Esophagus muscularis mucosa (tissue), 4 donors: ENCODE measurements at regions not wholly inside any gene's neighbourhood (a gene's known extent, or its start where the extent isn't known, plus 50 kb on each side); places are given as distances from the start of the nearest gene placed in this dataset.

ENCODE experiments used
- EP300 ChIP-seq: sonication (generic); formaldehyde crosslinking; IDR thresholded peaks from one replicate; pipeline ENCODE4 v1.6.1; 2017; ENCODE audit warnings: antibody characterized with exemption
- POLR2A ChIP-seq: fragments of 450-650 bp; IDR thresholded peaks from one replicate; pipeline ENCODE4 v1.6.1; 2017; ENCODE audit warnings: antibody characterized with exemption, moderate library complexity, mild to moderate bottlenecking, low read depth
- POLR2AphosphoS5 ChIP-seq, 2 donors: sonication (generic); formaldehyde crosslinking; IDR thresholded peaks; one replicate each; pipeline ENCODE4 v1.6.1; 2017; ENCODE audit warnings: antibody characterized with exemption in 2 of 2
- TF ChIP-seq, protein P1 (sequence below), 3 experiments: fragments of 200-600 bp in 2 of 3; fragments of 450-650 bp in 1 of 3; sonication (generic) in 2 of 3; IDR thresholded peaks; one replicate each; pipeline ENCODE4 v1.5.1; 2017 to 2019; ENCODE audit warnings: antibody characterized with exemption in 3 of 3, mild to moderate bottlenecking in 2 of 3, moderate library complexity in 1 of 3

DNA sequence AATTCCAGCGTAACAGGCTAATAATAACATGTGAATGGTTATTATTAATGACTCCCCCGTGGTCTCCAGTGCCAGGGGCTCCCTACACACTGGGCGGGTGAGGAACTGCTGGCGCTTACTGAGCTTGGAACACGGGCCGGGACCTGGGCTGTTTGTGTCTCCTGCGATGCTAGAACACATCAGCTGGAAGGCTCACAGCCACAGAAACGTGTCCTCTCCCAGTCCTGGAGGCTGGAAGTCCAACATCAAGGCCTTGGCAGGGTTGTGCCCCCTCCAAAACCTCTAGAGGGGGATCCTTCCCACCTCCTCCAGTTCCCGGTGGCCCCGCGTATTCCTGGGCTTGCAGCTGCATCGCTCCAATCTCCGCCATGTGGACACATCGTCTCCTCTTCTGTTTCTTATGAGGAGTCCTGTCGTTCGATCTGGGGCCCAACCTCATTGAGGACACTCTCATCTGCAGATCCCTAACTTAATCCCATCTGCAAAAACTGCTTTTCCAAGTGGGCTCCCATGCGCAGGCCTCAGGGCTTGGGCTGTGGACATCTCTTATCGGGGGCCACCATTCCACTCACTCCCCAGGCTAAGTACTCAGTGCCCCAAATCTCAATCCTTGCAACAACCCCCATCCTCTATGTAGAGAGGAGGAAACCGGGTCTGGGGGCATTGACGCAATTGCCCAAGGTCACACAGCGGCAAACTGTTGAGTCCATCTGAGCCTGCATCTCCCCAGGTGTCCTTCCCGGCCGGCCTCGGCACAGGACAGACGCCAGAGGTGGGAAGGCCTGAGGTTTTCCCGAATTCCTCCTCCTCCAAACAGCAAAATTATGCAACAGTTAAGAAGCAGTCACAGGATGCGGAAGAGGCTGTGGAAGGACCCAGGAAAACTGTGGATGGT, 193.9 kb downstream of the IRF8 start:
- TF ChIP-seq, protein P1, sequence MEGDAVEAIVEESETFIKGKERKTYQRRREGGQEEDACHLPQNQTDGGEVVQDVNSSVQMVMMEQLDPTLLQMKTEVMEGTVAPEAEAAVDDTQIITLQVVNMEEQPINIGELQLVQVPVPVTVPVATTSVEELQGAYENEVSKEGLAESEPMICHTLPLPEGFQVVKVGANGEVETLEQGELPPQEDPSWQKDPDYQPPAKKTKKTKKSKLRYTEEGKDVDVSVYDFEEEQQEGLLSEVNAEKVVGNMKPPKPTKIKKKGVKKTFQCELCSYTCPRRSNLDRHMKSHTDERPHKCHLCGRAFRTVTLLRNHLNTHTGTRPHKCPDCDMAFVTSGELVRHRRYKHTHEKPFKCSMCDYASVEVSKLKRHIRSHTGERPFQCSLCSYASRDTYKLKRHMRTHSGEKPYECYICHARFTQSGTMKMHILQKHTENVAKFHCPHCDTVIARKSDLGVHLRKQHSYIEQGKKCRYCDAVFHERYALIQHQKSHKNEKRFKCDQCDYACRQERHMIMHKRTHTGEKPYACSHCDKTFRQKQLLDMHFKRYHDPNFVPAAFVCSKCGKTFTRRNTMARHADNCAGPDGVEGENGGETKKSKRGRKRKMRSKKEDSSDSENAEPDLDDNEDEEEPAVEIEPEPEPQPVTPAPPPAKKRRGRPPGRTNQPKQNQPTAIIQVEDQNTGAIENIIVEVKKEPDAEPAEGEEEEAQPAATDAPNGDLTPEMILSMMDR (IDR thresholded peaks at IDR 0.05) = no peak
- TF ChIP-seq EP300 (no peak), POLR2A (no peak), POLR2AphosphoS5 (IDR thresholded peaks at IDR 0.05) (no peak)
